ENCODE measurements at regions not wholly inside any gene's neighbourhood (a gene's known extent, or its start where the extent isn't known, plus 50 kb on each side); places are given as distances from the start of the nearest gene placed in this dataset.

DNA sequence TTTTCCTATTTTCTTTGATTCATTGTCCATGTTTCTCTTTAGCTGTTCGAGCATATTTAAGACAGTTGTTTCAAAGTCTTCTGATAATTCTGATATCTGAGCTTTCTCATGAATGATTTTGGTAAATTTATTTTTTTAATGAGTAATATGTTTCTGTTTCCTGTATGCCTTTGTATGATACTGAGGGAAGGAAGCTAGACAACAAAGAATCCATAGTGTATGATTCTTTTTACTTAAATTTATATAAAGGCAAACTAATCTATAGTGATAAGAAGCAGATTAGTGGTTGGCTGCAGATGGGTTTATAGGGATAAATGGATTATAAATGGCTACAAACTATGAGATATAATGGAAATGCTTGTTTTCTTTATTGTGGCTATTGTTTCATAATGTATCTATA, 352.7 kb upstream of the CDH2 start:
- TF ChIP-seq, protein P1, sequence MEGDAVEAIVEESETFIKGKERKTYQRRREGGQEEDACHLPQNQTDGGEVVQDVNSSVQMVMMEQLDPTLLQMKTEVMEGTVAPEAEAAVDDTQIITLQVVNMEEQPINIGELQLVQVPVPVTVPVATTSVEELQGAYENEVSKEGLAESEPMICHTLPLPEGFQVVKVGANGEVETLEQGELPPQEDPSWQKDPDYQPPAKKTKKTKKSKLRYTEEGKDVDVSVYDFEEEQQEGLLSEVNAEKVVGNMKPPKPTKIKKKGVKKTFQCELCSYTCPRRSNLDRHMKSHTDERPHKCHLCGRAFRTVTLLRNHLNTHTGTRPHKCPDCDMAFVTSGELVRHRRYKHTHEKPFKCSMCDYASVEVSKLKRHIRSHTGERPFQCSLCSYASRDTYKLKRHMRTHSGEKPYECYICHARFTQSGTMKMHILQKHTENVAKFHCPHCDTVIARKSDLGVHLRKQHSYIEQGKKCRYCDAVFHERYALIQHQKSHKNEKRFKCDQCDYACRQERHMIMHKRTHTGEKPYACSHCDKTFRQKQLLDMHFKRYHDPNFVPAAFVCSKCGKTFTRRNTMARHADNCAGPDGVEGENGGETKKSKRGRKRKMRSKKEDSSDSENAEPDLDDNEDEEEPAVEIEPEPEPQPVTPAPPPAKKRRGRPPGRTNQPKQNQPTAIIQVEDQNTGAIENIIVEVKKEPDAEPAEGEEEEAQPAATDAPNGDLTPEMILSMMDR (optimal IDR thresholded peaks at IDR 0.05 in 1 of 3, IDR thresholded peaks at IDR 0.05 in 1 of 3, conservative IDR thresholded peaks at IDR 0.05 in 1 of 3; ENCODE audit: extremely low read depth in 1 of 3, insufficient read depth in 2 of 3, low read length in 3 of 3) = no peak
- no peak for TF ChIP-seq EZH2 (IDR thresholded peaks at IDR 0.05; ENCODE audit: low read length)

Data from keratinocyte (primary cell).